Fibroblast of peridontal ligament (primary cell): ENCODE measurements at regions not wholly inside any gene's neighbourhood (a gene's known extent, or its start where the extent isn't known, plus 50 kb on each side); places are given as distances from the start of the nearest gene placed in this dataset.

Experiments
- DNase-seq: peaks from one replicate; pipeline ENCODE4 v3.0.0-alpha.2; 2010; ENCODE audit errors: extremely low read depth

- no peak for DNase-seq
Measured at GRCh38 chr6:44634321-44634720, 246.8 kb downstream of the CDC5L start.

DNA sequence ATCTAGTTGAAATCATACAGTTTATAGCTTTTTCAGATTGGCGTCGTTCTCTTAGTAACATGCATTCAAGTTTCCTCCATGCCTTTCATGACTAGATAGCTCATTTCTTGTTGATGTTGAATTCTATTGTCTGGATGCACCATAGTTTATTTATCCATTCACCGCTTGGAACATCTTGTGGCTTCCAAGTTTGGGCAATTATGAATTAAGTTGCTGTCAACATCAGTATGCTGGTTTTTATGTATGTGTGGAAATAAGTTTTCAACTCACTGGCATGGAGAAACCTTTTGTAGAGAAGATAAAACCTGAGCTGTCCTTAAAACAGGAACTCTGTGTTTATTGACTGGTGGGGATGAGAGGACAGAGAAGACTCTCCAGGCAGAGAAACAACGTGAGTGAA lies 248.0 kb downstream of the CDC5L start:
- DNase-seq = no peak

GRCh38 chr6:44636561-44637248 lies 249.2 kb downstream of the CDC5L start:
- DNase-seq = no peak

GRCh38 chr6:44641344-44642031 lies 254.0 kb downstream of the CDC5L start:
- no peak for DNase-seq

DNA sequence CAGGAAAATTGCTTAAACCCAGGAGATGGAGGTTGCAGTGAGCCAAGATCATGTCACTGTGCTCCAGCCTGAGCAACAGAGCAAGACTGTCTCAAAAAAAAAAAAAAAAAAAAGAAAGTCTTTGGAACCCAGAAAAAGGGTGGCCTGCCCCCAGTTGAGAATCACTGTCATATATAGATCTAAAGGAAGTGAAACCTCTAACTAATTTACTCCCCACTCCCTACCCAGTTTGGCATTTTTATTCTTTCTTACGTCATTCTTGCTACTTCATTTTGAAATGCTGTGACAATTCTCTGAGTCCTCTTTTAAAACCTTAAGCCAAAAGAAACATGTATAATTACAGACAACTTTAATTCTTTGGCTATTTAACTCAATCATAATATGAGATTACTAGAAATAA lies 254.8 kb downstream of the CDC5L start:
- DNase-seq = no peak

- no peak for DNase-seq
Measured at GRCh38 chr6:44642870-44643522, 255.5 kb downstream of the CDC5L start.

GRCh38 chr6:44645276-44645675 lies 257.8 kb downstream of the CDC5L start:
- no peak for DNase-seq

- DNase-seq = no peak
Measured at GRCh38 chr6:44646355-44646754, 258.8 kb downstream of the CDC5L start.

GRCh38 chr6:44649365-44650025 lies 262.0 kb downstream of the CDC5L start:
- DNase-seq = peak; percentile 72

DNA sequence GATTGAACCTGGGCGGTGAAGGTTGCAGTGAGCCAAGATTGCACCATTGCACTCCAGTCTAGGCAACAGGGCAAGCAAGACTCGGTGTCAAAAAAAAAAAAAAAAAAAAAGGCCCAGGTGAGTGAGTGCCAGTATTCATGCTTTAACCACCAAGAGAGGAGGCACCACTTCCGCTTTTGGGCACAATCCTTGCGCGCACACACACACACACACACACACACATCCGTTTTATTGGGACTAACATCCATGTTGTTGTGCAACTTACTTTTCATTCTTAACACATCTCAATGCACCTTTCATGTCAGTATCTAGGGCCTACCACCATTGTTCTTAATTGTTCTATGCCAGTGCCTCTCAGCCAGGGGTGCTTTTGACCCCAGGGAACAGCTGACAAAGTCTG lies 263.0 kb downstream of the CDC5L start:
- DNase-seq = no peak

GRCh38 chr6:44650947-44651346 lies 263.4 kb downstream of the CDC5L start:
- DNase-seq = no peak

- DNase-seq = no peak
Measured at GRCh38 chr6:44651604-44652003, 264.1 kb downstream of the CDC5L start.

DNA sequence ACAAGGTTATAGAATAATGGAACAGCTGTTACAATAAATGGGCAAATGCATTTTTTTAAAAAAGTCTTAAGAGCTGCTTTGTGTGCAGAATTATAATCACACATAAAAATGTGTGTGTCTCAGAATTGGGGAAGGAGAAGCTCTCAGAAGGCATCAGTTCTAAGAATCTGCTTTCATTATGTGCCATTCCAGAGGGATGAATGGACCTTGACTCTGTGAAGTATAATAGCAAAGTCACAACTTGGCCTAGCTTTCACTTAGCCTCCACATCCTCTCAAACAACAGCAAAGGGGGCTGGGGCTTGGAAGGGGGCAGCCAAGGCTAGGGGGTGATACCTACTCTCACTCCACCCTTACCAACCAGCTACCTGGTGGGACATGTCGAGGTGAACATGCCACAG lies 265.0 kb downstream of the CDC5L start:
- no peak for DNase-seq

DNA sequence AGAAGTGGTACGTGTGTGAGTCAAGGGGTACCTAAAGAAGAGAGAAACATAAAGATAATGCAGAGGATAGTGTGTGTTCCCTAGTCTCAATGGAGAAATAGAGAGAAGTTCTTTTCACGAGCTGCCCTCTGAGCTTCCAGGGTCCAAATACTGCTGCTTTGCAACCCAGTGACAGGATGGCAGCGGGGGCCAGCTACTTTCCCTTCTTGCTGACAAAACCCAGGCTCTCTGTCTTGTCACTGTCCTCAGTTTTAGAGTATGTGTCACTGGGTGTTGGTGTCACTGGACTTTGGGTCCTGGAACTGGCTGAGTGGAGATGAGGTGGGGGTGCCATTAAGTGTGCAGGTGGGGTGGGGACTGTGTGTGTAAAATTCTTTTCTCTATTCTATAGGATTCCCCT lies 265.6 kb downstream of the CDC5L start:
- no peak for DNase-seq

- no peak for DNase-seq
Measured at GRCh38 chr6:44653761-44654218, 266.3 kb downstream of the CDC5L start.

DNA sequence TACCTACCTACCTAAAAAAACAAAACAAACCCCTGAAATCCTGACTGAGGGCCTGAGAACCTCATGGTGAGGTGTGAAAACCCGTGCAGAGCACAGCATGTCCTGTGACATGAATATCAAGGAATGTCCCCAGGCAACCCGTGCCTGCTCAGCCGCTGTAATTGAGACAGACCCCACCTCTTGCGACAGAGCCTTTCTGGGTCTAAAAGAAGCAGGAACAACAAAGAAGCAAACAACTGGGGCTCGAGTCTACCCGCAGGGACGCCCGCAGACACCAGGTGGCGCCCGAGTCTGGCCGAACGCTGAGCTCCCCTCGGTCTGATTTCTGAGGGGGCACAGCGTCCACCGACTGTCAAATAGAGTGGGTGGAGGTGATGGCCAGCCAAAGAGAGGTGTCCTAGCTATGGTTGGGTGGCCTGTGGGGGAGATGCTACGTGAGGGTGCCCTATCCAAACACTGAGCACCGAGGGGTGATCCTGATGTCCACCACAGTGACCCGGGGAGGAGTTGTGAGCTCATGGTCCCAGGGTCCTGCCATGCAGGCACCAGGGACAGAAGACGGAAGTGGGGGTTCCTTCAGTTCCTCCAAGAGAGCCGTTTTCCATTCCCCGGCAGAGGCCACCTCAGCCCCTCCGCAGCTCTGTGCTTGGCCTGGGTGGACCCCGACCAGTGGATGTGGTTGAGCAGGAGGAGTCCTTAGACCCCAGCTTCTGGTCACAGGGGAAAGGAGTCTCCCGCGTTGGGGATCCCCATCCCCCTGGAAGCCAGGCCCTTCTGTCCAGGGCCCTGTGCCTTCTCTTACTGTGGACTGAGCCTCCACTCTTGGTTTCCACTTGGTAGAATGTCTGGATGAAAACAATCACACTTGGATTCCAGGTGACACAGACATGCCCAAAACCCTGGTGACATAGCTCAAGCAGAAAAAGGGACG lies 268.2 kb downstream of the CDC5L start:
- peak; percentile 60 for DNase-seq

- no peak for DNase-seq
Measured at GRCh38 chr6:44656691-44657090, 269.2 kb downstream of the CDC5L start.

DNA sequence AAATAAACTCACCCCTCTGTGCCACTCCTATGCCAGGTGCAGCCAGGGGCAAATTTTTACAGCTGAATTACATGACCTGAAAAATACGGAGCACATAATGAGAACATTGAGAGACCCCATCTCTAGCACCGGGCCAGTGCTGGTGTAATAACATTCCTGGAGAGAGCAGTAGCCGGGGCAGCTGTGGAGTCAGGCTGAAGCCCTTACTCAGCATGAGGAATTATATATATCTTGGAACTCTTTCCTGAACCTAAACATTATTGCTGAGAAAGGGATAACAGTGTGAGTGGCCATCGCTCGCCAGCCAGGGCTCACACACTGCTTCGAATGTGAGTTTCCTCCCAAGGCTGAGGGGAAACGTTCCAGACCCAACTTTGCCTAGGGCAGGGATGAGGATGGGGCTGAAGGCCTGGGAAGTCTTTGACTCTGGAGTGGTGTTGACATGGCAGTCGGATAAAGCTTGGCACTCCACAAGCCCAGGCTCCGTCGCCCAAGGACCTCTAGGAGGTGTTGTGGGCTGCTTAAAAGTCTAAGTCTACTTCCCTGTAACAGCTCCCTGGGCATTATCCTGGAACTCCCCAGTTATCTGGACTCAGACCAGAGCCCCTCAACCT lies 269.8 kb downstream of the CDC5L start:
- DNase-seq = no peak

- no peak for DNase-seq
Measured at GRCh38 chr6:44658571-44658970, 271.1 kb downstream of the CDC5L start.

DNA sequence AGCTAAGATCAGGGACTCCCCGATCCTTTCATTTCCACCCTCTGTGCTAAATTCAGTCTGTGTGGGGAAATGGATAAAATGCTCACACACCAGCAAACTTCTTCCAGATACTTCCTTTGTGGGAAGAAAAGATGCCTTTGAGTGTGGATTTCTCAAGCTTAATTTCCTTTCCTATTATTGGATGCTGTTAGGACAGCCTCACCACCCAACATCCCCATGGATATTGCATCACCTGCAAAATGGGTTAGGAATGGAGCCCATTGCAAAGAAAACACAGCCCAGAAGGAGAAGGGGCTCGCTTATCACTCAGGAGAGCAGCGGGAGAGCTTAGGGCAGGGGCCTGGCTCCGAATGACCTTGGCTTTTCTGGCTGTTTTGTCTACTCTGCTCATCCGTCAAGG lies 272.2 kb downstream of the CDC5L start:
- DNase-seq = no peak
